Kidney epithelial cell (primary cell): ENCODE measurements at regions not wholly inside any gene's neighbourhood (a gene's known extent, or its start where the extent isn't known, plus 50 kb on each side); places are given as distances from the start of the nearest gene placed in this dataset.

Source experiments
- DNase-seq: peaks from one replicate; pipeline ENCODE4 v3.0.0-alpha.2; 2010; ENCODE audit warnings: low read depth
- H3K27me3 ChIP-seq: 2 replicates; pipeline ENCODE4 v1.6.0; 2011; ENCODE audit warnings: low read length; ENCODE audit not compliant: control insufficient read depth, insufficient read depth
- H3K36me3 ChIP-seq: 2 replicates; pipeline ENCODE4 v1.5.1; 2011; ENCODE audit warnings: low read length; ENCODE audit not compliant: control insufficient read depth, insufficient read depth
- H3K4me3 ChIP-seq: 2 replicates; pipeline ENCODE4 v1.5.1; 2011; ENCODE audit warnings: low read depth, mild to moderate bottlenecking, control low read depth, low read length
- CTCF ChIP-seq: IDR thresholded peaks from 2 replicates; pipeline ENCODE4 v1.5.1; 2011; ENCODE audit warnings: mild to moderate bottlenecking, moderate library complexity, low read length, control low read depth, inconsistent platforms; ENCODE audit not compliant: insufficient read depth, poor library complexity, severe bottlenecking

- H3K4me3 ChIP-seq: no peak overlapping the region
- H3K36me3 ChIP-seq: no peaks in the 10 kb centered on the region
- no peak for DNase-seq
- peaks cover 19% of the 10 kb centered on the region for H3K27me3 ChIP-seq
- TF ChIP-seq CTCF: no peak
Measured at GRCh38 chr9:89675058-89675742, 70.4 kb downstream of the GADD45G start.

DNA sequence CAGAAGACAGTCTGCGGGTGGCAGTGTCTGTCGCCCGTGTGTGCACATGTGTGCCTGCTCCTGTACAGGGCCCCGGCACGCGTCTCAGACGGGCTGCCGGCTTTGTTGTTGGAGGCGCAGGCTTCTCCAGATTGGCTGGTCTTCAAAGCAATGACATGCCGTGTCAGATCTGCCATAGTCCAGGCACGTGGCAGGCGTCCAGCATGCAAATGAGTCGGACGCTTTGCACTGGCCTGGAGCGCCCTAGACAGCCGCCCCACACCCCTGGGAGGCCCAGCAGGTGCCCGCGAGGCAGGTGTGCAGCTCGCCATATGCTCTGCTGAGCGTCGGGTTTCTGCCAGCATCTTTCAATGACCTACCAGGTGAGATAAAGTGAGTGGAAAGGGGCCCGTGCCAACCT lies 71.5 kb downstream of the GADD45G start:
- no peak for DNase-seq
- no peaks in the 10 kb centered on the region for H3K36me3 ChIP-seq

GRCh38 chr9:89677702-89678395 lies 73.0 kb downstream of the GADD45G start:
- Histone ChIP-seq H3K36me3 (no peaks in the 10 kb centered on the region), H3K27me3 (peaks cover 19% of the 10 kb centered on the region), H3K4me3 (no peak overlapping the region)
- DNase-seq: no peak
- TF ChIP-seq CTCF: no peak

More for the DNA sequence above, 71.5 kb downstream of the GADD45G start:
- TF ChIP-seq CTCF: no peak
- Histone ChIP-seq H3K4me3 (no peak overlapping the region), H3K27me3 (peaks cover 19% of the 10 kb centered on the region)

- no peak overlapping the region for H3K4me3 ChIP-seq
- TF ChIP-seq CTCF: no peak
- H3K27me3 ChIP-seq: peaks cover 19% of the 10 kb centered on the region
- H3K36me3 ChIP-seq: no peaks in the 10 kb centered on the region
- DNase-seq: no peak
Measured at GRCh38 chr9:89678396-89679015, 73.7 kb downstream of the GADD45G start.

GRCh38 chr9:89679016-89679415 lies 74.2 kb downstream of the GADD45G start:
- Histone ChIP-seq H3K27me3 (peaks cover 19% of the 10 kb centered on the region), H3K36me3 (no peaks in the 10 kb centered on the region), H3K4me3 (no peak overlapping the region)
- no peak for DNase-seq
- TF ChIP-seq CTCF: no peak
